ENCODE measurements at regions not wholly inside any gene's neighbourhood (a gene's known extent, or its start where the extent isn't known, plus 50 kb on each side); places are given as distances from the start of the nearest gene placed in this dataset.

GRCh38 chr3:26425076-26425475 is 197.5 kb upstream of the LRRC3B start:
- H3K27me3 ChIP-seq (ENCODE audit: low read depth), result no peaks in the 10 kb centered on the region
- intact Hi-C loops (cut with DNase I), result no loop called here
- DNase-seq, result no peak

GRCh38 chr3:26428992-26429391 is 193.6 kb upstream of the LRRC3B start:
- no peak for TF ChIP-seq CTCF (IDR thresholded peaks at IDR 0.05)
- no peaks in the 10 kb centered on the region for H3K9me3 ChIP-seq
- no peaks in the 10 kb centered on the region for H3K36me3 ChIP-seq
- no peak for DNase-seq
- no peaks in the 10 kb centered on the region for H3K4me1 ChIP-seq
- ATAC-seq, result no peak
- H3K4me3 ChIP-seq, result no peak overlapping the region
- H3K27ac ChIP-seq, result no peak overlapping the region
- intact Hi-C loops (cut with DNase I), result no loop called here
- H3K27me3 ChIP-seq (ENCODE audit: low read depth), result no peaks in the 10 kb centered on the region

More at GRCh38 chr3:26425076-26425475, 197.5 kb upstream of the LRRC3B start:
- Histone ChIP-seq H3K4me1 (no peaks in the 10 kb centered on the region), H3K9me3 (no peaks in the 10 kb centered on the region), H3K27ac (no peak overlapping the region), H3K4me3 (no peak overlapping the region), H3K36me3 (no peaks in the 10 kb centered on the region)
- ATAC-seq, result no peak
- no peak for TF ChIP-seq CTCF (IDR thresholded peaks at IDR 0.05)

- Histone ChIP-seq H3K9me3 (no peaks in the 10 kb centered on the region), H3K4me1 (no peaks in the 10 kb centered on the region), H3K36me3 (no peaks in the 10 kb centered on the region), H3K4me3 (no peak overlapping the region), H3K27me3 (ENCODE audit: low read depth) (no peaks in the 10 kb centered on the region), H3K27ac (no peak overlapping the region)
- TF ChIP-seq CTCF (IDR thresholded peaks at IDR 0.05), result no peak
- intact Hi-C loops (cut with DNase I), result no loop called here
- no peak for DNase-seq
- no peak for ATAC-seq
Measured at GRCh38 chr3:26437678-26438077, 184.9 kb upstream of the LRRC3B start.

GRCh38 chr3:26438325-26438940 is 184.1 kb upstream of the LRRC3B start:
- Histone ChIP-seq H3K36me3 (no peaks in the 10 kb centered on the region), H3K27ac (no peak overlapping the region), H3K4me3 (no peak overlapping the region), H3K4me1 (no peaks in the 10 kb centered on the region), H3K9me3 (no peaks in the 10 kb centered on the region), H3K27me3 (ENCODE audit: low read depth) (no peaks in the 10 kb centered on the region)
- intact Hi-C loops (cut with DNase I), result no loop called here
- no peak for TF ChIP-seq CTCF (IDR thresholded peaks at IDR 0.05)
- no peak for ATAC-seq
- no peak for DNase-seq

- DNase-seq (no peak), ATAC-seq (peak in 1 of 2 donors; percentile 45)
- Histone ChIP-seq H3K27me3 (ENCODE audit: low read depth) (no peaks in the 10 kb centered on the region), H3K27ac (no peak overlapping the region), H3K4me3 (no peak overlapping the region), H3K4me1 (no peaks in the 10 kb centered on the region), H3K9me3 (no peaks in the 10 kb centered on the region), H3K36me3 (no peaks in the 10 kb centered on the region)
- intact Hi-C loops (cut with DNase I), result no loop called here
- no peak for TF ChIP-seq CTCF (IDR thresholded peaks at IDR 0.05)
Measured at GRCh38 chr3:26438981-26439884, 183.3 kb upstream of the LRRC3B start.
